B cell (primary cell): ENCODE measurements at regions not wholly inside any gene's neighbourhood (a gene's known extent, or its start where the extent isn't known, plus 50 kb on each side); places are given as distances from the start of the nearest gene placed in this dataset.

ENCODE experiments used
- ATAC-seq: fragments of 200-7000 bp; cut with Tn5 transposase; one replicate; pipeline ENCODE4 v1.10.0; 2021; ENCODE audit warnings: low read depth, mild to moderate bottlenecking, moderate number of reproducible peaks, moderate library complexity
- CTCF ChIA-PET: fragments of 350-600 bp; sonication (Branson Sonifier 250); formaldehyde crosslinking; loops from one replicate; lab custom pipeline; 2021; ENCODE audit warnings: antibody characterized with exemption, inconsistent platforms; lab: Charles Lee
- POLR2A ChIA-PET: fragments of 350-600 bp; sonication (Branson Sonifier 250); formaldehyde crosslinking; loops from one replicate; lab custom pipeline; 2021; ENCODE audit warnings: antibody characterized with exemption; lab: Charles Lee
- DNase-seq: peaks from one replicate; pipeline ENCODE4 v3.0.0; 2013
- H2AFZ ChIP-seq: 2 replicates; pipeline ENCODE4 v1.6.1; 2012; ENCODE audit warnings: mild to moderate bottlenecking, low read depth, low read length; ENCODE audit not compliant: insufficient read depth, poor library complexity, severe bottlenecking
- H3K27ac ChIP-seq, 2 donors: 1 replicate in 1 of 2; 2 replicates in 1 of 2; pipeline ENCODE4 v1.5.1; 2012 to 2013; ENCODE audit warnings: low read length in 2 of 2, mild to moderate bottlenecking in 2 of 2, moderate library complexity in 1 of 2
- H3K27me3 ChIP-seq, 4 experiments: fragments of 200-600 bp in 1 of 4; sonication (generic) in 1 of 4; replicated peaks in 1 of 4; 1 replicate in 2 of 4; 2 replicates in 2 of 4; pipeline versions ENCODE4 v1.6.1 to v1.7.0; 2013 to 2016; ENCODE audit warnings: low read length in 3 of 4, mild to moderate bottlenecking in 2 of 4, mixed read lengths in 1 of 4, moderate library complexity in 1 of 4; ENCODE audit not compliant: insufficient read depth in 4 of 4, control insufficient read depth in 3 of 4; ENCODE audit errors: control extremely low read depth in 1 of 4
- H3K36me3 ChIP-seq, 2 experiments: replicated peaks in 1 of 2; 1 replicate in 1 of 2; 2 replicates in 1 of 2; pipeline versions ENCODE4 v1.6.1 to v1.7.1; 2013; ENCODE audit warnings: low read length in 1 of 2; ENCODE audit not compliant: insufficient read depth in 2 of 2, control insufficient read depth in 1 of 2; ENCODE audit errors: control extremely low read depth in 1 of 2, extremely low read depth in 1 of 2
- H3K4me1 ChIP-seq, 2 donors: fragments of 200-600 bp in 1 of 2; sonication (generic) in 1 of 2; 1 replicate in 1 of 2; 2 replicates in 1 of 2; pipeline versions ENCODE4 v1.5.1 to v1.6.1; 2013 to 2017; ENCODE audit warnings: low read length in 2 of 2; ENCODE audit not compliant: control insufficient read depth in 2 of 2, insufficient read depth in 2 of 2
- H3K4me2 ChIP-seq: replicated peaks from 2 replicates; pipeline ENCODE3; 2012; ENCODE audit warnings: mild to moderate bottlenecking, low read depth, low read length; ENCODE audit not compliant: poor library complexity, severe bottlenecking
- H3K4me3 ChIP-seq, 5 experiments: fragments of 200-600 bp in 1 of 5; sonication (generic) in 1 of 5; 1 replicate in 3 of 5; 2 replicates in 2 of 5; pipeline versions ENCODE4 v1.5.1 to v1.7.0; 2011 to 2016; ENCODE audit warnings: low read length in 4 of 5, mild to moderate bottlenecking in 4 of 5, low read depth in 2 of 5, control low read depth in 1 of 5, moderate library complexity in 1 of 5; ENCODE audit not compliant: insufficient read depth in 1 of 5; ENCODE audit errors: control extremely low read depth in 1 of 5, extremely low read depth in 1 of 5
- H3K79me2 ChIP-seq: fragments of 200-600 bp; sonication (generic); one replicate; pipeline ENCODE4 v1.6.0; 2016; ENCODE audit warnings: low read length; ENCODE audit not compliant: control insufficient read depth, insufficient read depth
- H3K9ac ChIP-seq: fragments of 200-600 bp; sonication (generic); 2 replicates; pipeline ENCODE4 v1.6.1; 2017; ENCODE audit warnings: mild to moderate bottlenecking, low read length, moderate library complexity
- H3K9me3 ChIP-seq, 3 donors: one replicate each; pipeline versions ENCODE4 v1.6.1 to v1.7.1; 2013; ENCODE audit warnings: low read length in 2 of 3; ENCODE audit not compliant: control insufficient read depth in 2 of 3, insufficient read depth in 1 of 3; ENCODE audit errors: control extremely low read depth in 1 of 3
- H4K20me1 ChIP-seq: 2 replicates; pipeline ENCODE4 v1.6.0; 2012; ENCODE audit warnings: mild to moderate bottlenecking, low read length; ENCODE audit not compliant: insufficient read depth, control insufficient read depth, poor library complexity, severe bottlenecking
- H3K27ac Mint-ChIP-seq: one replicate; pipeline ENCODE4 v1.8.0; 2021; ENCODE audit warnings: mixed read lengths
- H3K27me3 Mint-ChIP-seq: one replicate; pipeline ENCODE4 v1.8.0; 2021; ENCODE audit warnings: mixed read lengths
- H3K4me1 Mint-ChIP-seq: one replicate; pipeline ENCODE4 v1.8.0; 2021; ENCODE audit warnings: mixed read lengths
- H3K4me3 Mint-ChIP-seq: one replicate; pipeline ENCODE4 v1.8.0; 2021; ENCODE audit warnings: mixed read lengths
- H3K9me3 Mint-ChIP-seq: one replicate; pipeline ENCODE4 v1.8.0; 2022; ENCODE audit warnings: mixed read lengths; ENCODE audit not compliant: insufficient read depth
- EZH2 ChIP-seq: IDR thresholded peaks from 2 replicates; pipeline ENCODE4 v1.6.1; 2012; ENCODE audit warnings: borderline replicate concordance, low read depth, mild to moderate bottlenecking, moderate library complexity, low read length; ENCODE audit not compliant: insufficient read depth, poor library complexity, severe bottlenecking
- WGBS: methylation state at CpG from one replicate; pipeline ENCODE4 v1.1.5; 2013; ENCODE audit warnings: missing lambda C conversion rate; ENCODE audit not compliant: insufficient coverage; 5-methylcytosine and 5-hydroxymethylcytosine counted together
- intact Hi-C: fragments of 100-400 bp; cut with micrococcal nuclease; formaldehyde crosslinking; loops from one replicate; pipeline ENCODE4 v1.10.0; 2022
- TF ChIP-seq, protein P1 (sequence below): fragments of 200-600 bp; IDR thresholded peaks from one replicate; pipeline ENCODE4 v1.8.0; 2022; ENCODE audit warnings: antibody characterized with exemption, mild to moderate bottlenecking

DNA sequence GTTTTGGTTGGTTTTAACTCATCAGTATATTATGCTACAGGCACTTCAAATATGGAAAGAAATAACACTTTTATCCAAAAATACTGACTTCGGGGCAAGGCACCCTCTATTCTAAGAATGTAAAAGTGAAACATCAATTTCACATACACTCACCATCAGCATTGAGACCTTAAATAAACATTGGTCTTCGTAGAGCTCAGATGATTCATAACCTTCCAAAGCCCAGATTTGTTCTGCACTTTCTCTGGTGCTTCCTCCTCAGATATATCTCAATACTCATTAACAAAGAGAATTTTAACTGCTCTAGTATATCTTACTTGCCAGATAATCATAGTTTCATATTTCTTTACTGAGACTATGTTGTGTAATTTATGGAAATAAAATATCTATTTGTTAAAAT, 794.3 kb downstream of the LIG4 start:
- no peak for ATAC-seq
- H3K27ac Mint-ChIP-seq: no peak overlapping the region

DNA sequence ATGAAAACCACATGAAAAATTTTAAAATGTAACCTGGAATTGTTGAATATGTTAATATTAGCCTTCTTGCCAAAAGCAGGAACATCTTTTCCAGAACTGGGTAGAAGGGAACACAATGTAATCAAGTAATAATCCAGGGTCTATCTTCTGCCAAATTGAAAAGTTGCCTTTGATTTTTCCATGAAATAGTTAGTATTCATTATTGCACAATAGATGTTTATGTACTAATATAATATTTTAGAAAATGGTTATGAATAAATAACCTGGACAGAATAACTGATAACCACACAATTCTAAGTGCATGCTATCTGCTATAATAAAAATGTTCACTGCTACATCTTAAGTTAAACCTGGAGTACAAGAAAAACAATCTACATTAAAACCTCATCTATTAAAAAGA, 802.3 kb downstream of the LIG4 start:
- Mint-ChIP-seq H3K27me3 (no peaks in the 10 kb centered on the region), H3K4me1 (no peaks in the 10 kb centered on the region), H3K4me3 (no peak overlapping the region), H3K9me3 (peaks cover 10% of the 10 kb centered on the region), H3K27ac (no peak overlapping the region)
- Histone ChIP-seq H4K20me1 (no peaks in the 10 kb centered on the region), H3K4me3 (no peak overlapping the region), H3K27ac (no peak overlapping the region), H3K4me1 (no peaks in the 10 kb centered on the region), H2AFZ (no peak overlapping the region), H3K27me3 (no peaks in the 10 kb centered on the region), H3K4me2 (no peak overlapping the region), H3K9ac (no peak overlapping the region), H3K79me2 (no peaks in the 10 kb centered on the region), H3K9me3 (peaks cover 0 to 3% (median 0%) of the 10 kb centered on the region in 3 donors), H3K36me3 (no peaks in the 10 kb centered on the region)
- intact Hi-C loops: no loop called here
- POLR2A ChIA-PET: no interaction called here
- CTCF ChIA-PET: no interaction called here
- TF ChIP-seq, protein P1, sequence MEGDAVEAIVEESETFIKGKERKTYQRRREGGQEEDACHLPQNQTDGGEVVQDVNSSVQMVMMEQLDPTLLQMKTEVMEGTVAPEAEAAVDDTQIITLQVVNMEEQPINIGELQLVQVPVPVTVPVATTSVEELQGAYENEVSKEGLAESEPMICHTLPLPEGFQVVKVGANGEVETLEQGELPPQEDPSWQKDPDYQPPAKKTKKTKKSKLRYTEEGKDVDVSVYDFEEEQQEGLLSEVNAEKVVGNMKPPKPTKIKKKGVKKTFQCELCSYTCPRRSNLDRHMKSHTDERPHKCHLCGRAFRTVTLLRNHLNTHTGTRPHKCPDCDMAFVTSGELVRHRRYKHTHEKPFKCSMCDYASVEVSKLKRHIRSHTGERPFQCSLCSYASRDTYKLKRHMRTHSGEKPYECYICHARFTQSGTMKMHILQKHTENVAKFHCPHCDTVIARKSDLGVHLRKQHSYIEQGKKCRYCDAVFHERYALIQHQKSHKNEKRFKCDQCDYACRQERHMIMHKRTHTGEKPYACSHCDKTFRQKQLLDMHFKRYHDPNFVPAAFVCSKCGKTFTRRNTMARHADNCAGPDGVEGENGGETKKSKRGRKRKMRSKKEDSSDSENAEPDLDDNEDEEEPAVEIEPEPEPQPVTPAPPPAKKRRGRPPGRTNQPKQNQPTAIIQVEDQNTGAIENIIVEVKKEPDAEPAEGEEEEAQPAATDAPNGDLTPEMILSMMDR: no peak
- no peak for TF ChIP-seq EZH2
- no peak for ATAC-seq
- no peak for DNase-seq

More for the DNA sequence above, 794.3 kb downstream of the LIG4 start:
- H3K27ac ChIP-seq: no peak overlapping the region
- H3K4me1 ChIP-seq: no peaks in the 10 kb centered on the region
- no peaks in the 10 kb centered on the region for H3K36me3 ChIP-seq
- peaks cover 3% of the 10 kb centered on the region for H3K9me3 Mint-ChIP-seq
- CTCF ChIA-PET: no interaction called here
- no peak overlapping the region for H3K4me2 ChIP-seq
- H3K4me3 Mint-ChIP-seq: no peak overlapping the region
- no peak overlapping the region for H3K9ac ChIP-seq
- no peaks in the 10 kb centered on the region for H3K27me3 ChIP-seq
- H3K9me3 ChIP-seq: peaks cover 0 to 1% (median 0%) of the 10 kb centered on the region in 3 donors
- H2AFZ ChIP-seq: no peak overlapping the region
- no peaks in the 10 kb centered on the region for H3K4me1 Mint-ChIP-seq
- H3K4me3 ChIP-seq: no peak overlapping the region
- no peak for TF ChIP-seq EZH2
- TF ChIP-seq, protein P1: no peak
- H3K79me2 ChIP-seq: no peaks in the 10 kb centered on the region
- no peak for DNase-seq
- intact Hi-C loops: no loop called here
- no CpG with 5 or more reads among the region's 2 CpGs for WGBS
- POLR2A ChIA-PET: no interaction called here
- no peaks in the 10 kb centered on the region for H4K20me1 ChIP-seq
- H3K27me3 Mint-ChIP-seq: no peaks in the 10 kb centered on the region
